ENCODE measurements at regions not wholly inside any gene's neighbourhood (a gene's known extent, or its start where the extent isn't known, plus 50 kb on each side); places are given as distances from the start of the nearest gene placed in this dataset.

DNA sequence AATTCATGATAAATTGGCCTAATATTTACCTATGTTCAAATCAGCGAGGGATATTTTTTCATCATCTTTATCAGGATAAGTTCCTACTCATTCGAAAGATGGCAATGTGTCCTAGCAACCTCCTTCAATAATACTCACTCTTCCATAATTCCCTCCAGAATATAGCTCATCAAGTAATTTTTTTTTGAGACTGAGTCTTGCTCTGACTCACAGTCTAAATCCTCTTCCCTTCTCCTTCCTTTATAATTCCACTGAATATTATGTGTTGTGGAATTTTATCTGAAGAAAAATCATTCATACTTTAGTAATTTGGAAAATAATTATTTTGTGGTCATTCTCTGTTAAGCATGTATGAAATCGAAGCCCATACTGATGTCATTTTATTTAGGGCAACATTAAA, 663.8 kb downstream of the FLRT2 start:
- no peak for DNase-seq
- H3K9me3 Mint-ChIP-seq = no peaks in the 10 kb centered on the region
- no peaks in the 10 kb centered on the region for H3K36me3 Mint-ChIP-seq (ENCODE audit: low read depth)
- no peaks in the 10 kb centered on the region for H3K27me3 Mint-ChIP-seq
- intact Hi-C loops (cut with micrococcal nuclease) = no loop called here
- H3K4me3 Mint-ChIP-seq = no peak overlapping the region
- H3K4me1 Mint-ChIP-seq = no peaks in the 10 kb centered on the region
- no peak for ATAC-seq (ENCODE audit: low read depth)
- H3K27ac Mint-ChIP-seq = no peak overlapping the region
- no peak for TF ChIP-seq CTCF (IDR thresholded peaks at IDR 0.05)
- POLR2A ChIA-PET = no interaction called here
- CTCF ChIA-PET = no interaction called here

- Mint-ChIP-seq H3K27me3 (no peaks in the 10 kb centered on the region), H3K4me1 (no peaks in the 10 kb centered on the region), H3K9me3 (peaks cover 9% of the 10 kb centered on the region), H3K4me3 (no peak overlapping the region), H3K27ac (no peak overlapping the region), H3K36me3 (ENCODE audit: low read depth) (no peaks in the 10 kb centered on the region)
- intact Hi-C loops (cut with micrococcal nuclease) = no loop called here
- no peak for ATAC-seq (ENCODE audit: low read depth)
- no peak for DNase-seq
- CTCF ChIA-PET = no interaction called here
- POLR2A ChIA-PET = no interaction called here
- TF ChIP-seq CTCF (IDR thresholded peaks at IDR 0.05) = no peak
Measured at GRCh38 chr14:86179980-86180379, 650.0 kb downstream of the FLRT2 start.

- H3K27ac Mint-ChIP-seq = no peak overlapping the region
- no peaks in the 10 kb centered on the region for H3K9me3 Mint-ChIP-seq
- no peak for TF ChIP-seq CTCF (IDR thresholded peaks at IDR 0.05)
- no peak for ATAC-seq (ENCODE audit: low read depth)
- H3K27me3 Mint-ChIP-seq = no peaks in the 10 kb centered on the region
- ChIA-PET CTCF (no interaction called here), POLR2A (no interaction called here)
- H3K36me3 Mint-ChIP-seq (ENCODE audit: low read depth) = no peaks in the 10 kb centered on the region
- H3K4me1 Mint-ChIP-seq = no peaks in the 10 kb centered on the region
- intact Hi-C loops (cut with micrococcal nuclease) = no loop called here
- H3K4me3 Mint-ChIP-seq = no peak overlapping the region
- DNase-seq = no peak
Measured at GRCh38 chr14:86168371-86168770, 638.4 kb downstream of the FLRT2 start.

- no peak for TF ChIP-seq CTCF (IDR thresholded peaks at IDR 0.05)
- CTCF ChIA-PET = no interaction called here
- intact Hi-C loops (cut with micrococcal nuclease) = no loop called here
- Mint-ChIP-seq H3K9me3 (no peaks in the 10 kb centered on the region), H3K4me1 (no peaks in the 10 kb centered on the region), H3K4me3 (no peak overlapping the region), H3K27me3 (no peaks in the 10 kb centered on the region), H3K36me3 (ENCODE audit: low read depth) (no peaks in the 10 kb centered on the region), H3K27ac (no peak overlapping the region)
- ATAC-seq (ENCODE audit: low read depth) (no peak), DNase-seq (no peak)
- POLR2A ChIA-PET = no interaction called here
Measured at GRCh38 chr14:86166541-86166940, 636.6 kb downstream of the FLRT2 start.

GRCh38 chr14:86153480-86153879, 623.5 kb downstream of the FLRT2 start:
- no peak for TF ChIP-seq CTCF (IDR thresholded peaks at IDR 0.05)
- intact Hi-C loops (cut with micrococcal nuclease) = no loop called here

More at GRCh38 chr14:86153480-86153879, 623.5 kb downstream of the FLRT2 start:
- ChIA-PET CTCF (no interaction called here), POLR2A (no interaction called here)
- H3K4me3 Mint-ChIP-seq = no peak overlapping the region
- no peaks in the 10 kb centered on the region for H3K9me3 Mint-ChIP-seq
- no peak overlapping the region for H3K27ac Mint-ChIP-seq
- H3K27me3 Mint-ChIP-seq = no peaks in the 10 kb centered on the region
- H3K4me1 Mint-ChIP-seq = no peaks in the 10 kb centered on the region
- ATAC-seq (ENCODE audit: low read depth) (no peak), DNase-seq (no peak)
- H3K36me3 Mint-ChIP-seq (ENCODE audit: low read depth) = no peaks in the 10 kb centered on the region
